ENCODE measurements at regions not wholly inside any gene's neighbourhood (a gene's known extent, or its start where the extent isn't known, plus 50 kb on each side); places are given as distances from the start of the nearest gene placed in this dataset.

- H3K36me3 ChIP-seq (ENCODE audit: control insufficient read depth in 1 of 2, insufficient read depth in 2 of 2, low read length in 1 of 2): no peaks in the 10 kb centered on the region
- ATAC-seq (ENCODE audit: low FRiP score) (no peak), DNase-seq (no peak)
- H3K27me3 ChIP-seq (ENCODE audit: control insufficient read depth in 1 of 2, insufficient read depth in 2 of 2, low read length in 1 of 2): no peaks in the 10 kb centered on the region
- H3K27ac ChIP-seq (ENCODE audit: low read depth in 1 of 2, low read length in 2 of 2): no peak overlapping the region
- intact Hi-C loops (cut with DNase I): no loop called here
- 77 to 84% methylated on average over 7 of the region's 7 CpGs for WGBS, 2 donors
- no peaks in the 10 kb centered on the region for H3K9me3 ChIP-seq (ENCODE audit: control insufficient read depth, low read length)
- H3K4me1 ChIP-seq (ENCODE audit: control insufficient read depth in 1 of 2, insufficient read depth in 2 of 2, low read length in 2 of 2): no peaks in the 10 kb centered on the region
- H3K4me3 ChIP-seq (ENCODE audit: low read length in 2 of 2): no peak overlapping the region
These were observed 138.1 kb upstream of the WWC1 start for GRCh38 chr5:168153263-168153875.

- H3K4me1 ChIP-seq (ENCODE audit: control insufficient read depth in 1 of 2, insufficient read depth in 2 of 2, low read length in 2 of 2): no peaks in the 10 kb centered on the region
- no peaks in the 10 kb centered on the region for H3K9me3 ChIP-seq (ENCODE audit: control insufficient read depth, low read length)
- intact Hi-C loops (cut with DNase I): no loop called here
- no peak overlapping the region for H3K4me3 ChIP-seq (ENCODE audit: low read length in 2 of 2)
- H3K27ac ChIP-seq (ENCODE audit: low read depth in 1 of 2, low read length in 2 of 2): no peak overlapping the region
- DNase-seq (no peak), ATAC-seq (ENCODE audit: low FRiP score) (no peak)
- no peaks in the 10 kb centered on the region for H3K27me3 ChIP-seq (ENCODE audit: control insufficient read depth in 1 of 2, insufficient read depth in 2 of 2, low read length in 1 of 2)
- H3K36me3 ChIP-seq (ENCODE audit: control insufficient read depth in 1 of 2, insufficient read depth in 2 of 2, low read length in 1 of 2): no peaks in the 10 kb centered on the region
- 59 to 70% methylated on average over 6 of the region's 6 CpGs for WGBS, 2 donors
These were observed 137.6 kb upstream of the WWC1 start for GRCh38 chr5:168153876-168154270.

DNA sequence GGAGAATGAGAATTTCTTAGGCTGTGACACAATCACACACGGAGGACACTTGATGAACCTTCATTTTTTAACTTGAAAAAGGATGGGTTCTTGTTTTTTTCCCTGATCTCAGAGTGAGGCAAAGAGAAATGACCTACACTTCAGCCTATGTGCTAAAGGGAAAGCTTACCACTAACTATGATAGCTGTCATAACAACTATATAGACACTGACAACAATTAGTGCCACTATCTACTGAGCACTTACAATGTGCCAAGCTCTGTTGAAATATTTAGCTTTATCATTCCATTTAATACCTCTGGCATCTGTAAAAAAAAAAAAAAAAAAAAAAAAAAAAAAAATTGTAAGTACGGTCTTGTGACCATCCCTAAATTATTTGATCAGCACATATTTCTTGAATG lies 135.9 kb upstream of the WWC1 start:
- H3K9me3 ChIP-seq (ENCODE audit: control insufficient read depth, low read length): no peaks in the 10 kb centered on the region
- no peaks in the 10 kb centered on the region for H3K36me3 ChIP-seq (ENCODE audit: control insufficient read depth in 1 of 2, insufficient read depth in 2 of 2, low read length in 1 of 2)
- ATAC-seq (ENCODE audit: low FRiP score) (no peak), DNase-seq (no peak)
- 82 to 86% methylated on average over 2 of the region's 2 CpGs for WGBS, 2 donors
- H3K27ac ChIP-seq (ENCODE audit: low read depth in 1 of 2, low read length in 2 of 2): no peak overlapping the region
- intact Hi-C loops (cut with DNase I): no loop called here
- no peaks in the 10 kb centered on the region for H3K27me3 ChIP-seq (ENCODE audit: control insufficient read depth in 1 of 2, insufficient read depth in 2 of 2, low read length in 1 of 2)
- no peak overlapping the region for H3K4me3 ChIP-seq (ENCODE audit: low read length in 2 of 2)
- H3K4me1 ChIP-seq (ENCODE audit: control insufficient read depth in 1 of 2, insufficient read depth in 2 of 2, low read length in 2 of 2): no peaks in the 10 kb centered on the region

DNA sequence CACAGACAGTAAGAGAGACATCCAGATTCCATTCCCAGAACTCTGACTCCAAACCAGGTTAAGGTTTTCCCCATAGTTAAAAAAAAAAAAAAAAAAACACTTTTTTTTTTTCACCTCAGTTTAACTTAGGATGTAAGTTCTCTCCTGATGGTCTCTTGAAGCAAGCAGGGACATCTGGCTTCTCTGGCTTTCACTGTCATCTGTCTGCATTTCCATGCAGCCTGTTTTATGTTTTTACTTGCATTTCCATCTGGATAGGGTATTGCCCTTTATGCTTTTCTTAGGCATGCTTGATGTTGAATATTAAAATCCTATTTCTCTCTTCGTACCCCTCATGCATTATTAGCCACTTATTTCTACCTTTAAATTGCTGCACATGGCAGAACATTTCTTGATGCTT lies 135.3 kb upstream of the WWC1 start:
- intact Hi-C loops (cut with DNase I): no loop called here
- H3K4me1 ChIP-seq (ENCODE audit: control insufficient read depth in 1 of 2, insufficient read depth in 2 of 2, low read length in 2 of 2): no peaks in the 10 kb centered on the region
- H3K27me3 ChIP-seq (ENCODE audit: control insufficient read depth in 1 of 2, insufficient read depth in 2 of 2, low read length in 1 of 2): no peaks in the 10 kb centered on the region
- H3K27ac ChIP-seq (ENCODE audit: low read depth in 1 of 2, low read length in 2 of 2): no peak overlapping the region
- no peak for DNase-seq
- no peaks in the 10 kb centered on the region for H3K9me3 ChIP-seq (ENCODE audit: control insufficient read depth, low read length)
- H3K36me3 ChIP-seq (ENCODE audit: control insufficient read depth in 1 of 2, insufficient read depth in 2 of 2, low read length in 1 of 2): no peaks in the 10 kb centered on the region
- no peak for ATAC-seq (ENCODE audit: low FRiP score)
- H3K4me3 ChIP-seq (ENCODE audit: low read length in 2 of 2): no peak overlapping the region
- 71 to 78% methylated on average over 1 of the region's 1 CpG for WGBS, 2 donors

DNA sequence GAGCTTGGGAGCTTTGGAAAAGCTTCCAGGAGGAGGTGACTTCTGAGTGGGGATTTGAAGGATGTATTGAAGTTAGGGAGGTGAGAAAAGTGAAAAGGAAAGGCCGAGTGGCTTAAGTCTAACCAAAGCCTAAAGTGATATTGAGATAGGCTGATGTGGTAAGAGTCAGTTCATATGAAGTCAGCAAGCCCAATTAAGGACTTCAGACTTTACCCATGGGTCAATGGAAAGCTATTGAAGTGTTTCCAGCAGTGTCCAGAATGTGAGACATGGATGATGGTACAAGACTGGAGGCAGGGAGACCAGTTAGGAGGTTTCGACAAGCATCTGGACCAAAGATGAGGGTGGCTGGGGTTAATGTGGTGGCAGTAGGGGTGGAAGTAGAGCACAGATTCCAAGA lies 134.3 kb upstream of the WWC1 start:
- H3K4me1 ChIP-seq (ENCODE audit: control insufficient read depth in 1 of 2, insufficient read depth in 2 of 2, low read length in 2 of 2): no peaks in the 10 kb centered on the region

GRCh38 chr5:168159425-168159824 lies 132.0 kb upstream of the WWC1 start:
- no peaks in the 10 kb centered on the region for H3K9me3 ChIP-seq (ENCODE audit: control insufficient read depth, low read length)
- H3K4me3 ChIP-seq (ENCODE audit: low read length in 2 of 2): no peak overlapping the region
- 71 to 78% methylated on average over 3 of the region's 3 CpGs for WGBS, 2 donors
- no peak overlapping the region for H3K27ac ChIP-seq (ENCODE audit: low read depth in 1 of 2, low read length in 2 of 2)
- H3K36me3 ChIP-seq (ENCODE audit: control insufficient read depth in 1 of 2, insufficient read depth in 2 of 2, low read length in 1 of 2): no peaks in the 10 kb centered on the region
- DNase-seq (peak in 1 of 2 donors; percentile 61), ATAC-seq (ENCODE audit: low FRiP score) (no peak)
- intact Hi-C loops (cut with DNase I): no loop called here
- no peaks in the 10 kb centered on the region for H3K4me1 ChIP-seq (ENCODE audit: control insufficient read depth in 1 of 2, insufficient read depth in 2 of 2, low read length in 2 of 2)
- no peaks in the 10 kb centered on the region for H3K27me3 ChIP-seq (ENCODE audit: control insufficient read depth in 1 of 2, insufficient read depth in 2 of 2, low read length in 1 of 2)

More for the DNA sequence above, 134.3 kb upstream of the WWC1 start:
- Histone ChIP-seq H3K27me3 (ENCODE audit: control insufficient read depth in 1 of 2, insufficient read depth in 2 of 2, low read length in 1 of 2) (no peaks in the 10 kb centered on the region), H3K9me3 (ENCODE audit: control insufficient read depth, low read length) (no peaks in the 10 kb centered on the region), H3K4me3 (ENCODE audit: low read length in 2 of 2) (no peak overlapping the region), H3K36me3 (ENCODE audit: control insufficient read depth in 1 of 2, insufficient read depth in 2 of 2, low read length in 1 of 2) (no peaks in the 10 kb centered on the region), H3K27ac (ENCODE audit: low read depth in 1 of 2, low read length in 2 of 2) (no peak overlapping the region)
- intact Hi-C loops (cut with DNase I): no loop called here
- DNase-seq: no peak
- no peak for ATAC-seq (ENCODE audit: low FRiP score)
- 92 to 94% methylated on average over 2 of the region's 2 CpGs for WGBS, 2 donors

- WGBS, 2 donors: 86 to 89% methylated on average over 16 of the region's 16 CpGs
- no peak for ATAC-seq (ENCODE audit: low FRiP score)
- Histone ChIP-seq H3K9me3 (ENCODE audit: control insufficient read depth, low read length) (no peaks in the 10 kb centered on the region), H3K4me1 (ENCODE audit: control insufficient read depth in 1 of 2, insufficient read depth in 2 of 2, low read length in 2 of 2) (no peaks in the 10 kb centered on the region), H3K36me3 (ENCODE audit: control insufficient read depth in 1 of 2, insufficient read depth in 2 of 2, low read length in 1 of 2) (no peaks in the 10 kb centered on the region), H3K27me3 (ENCODE audit: control insufficient read depth in 1 of 2, insufficient read depth in 2 of 2, low read length in 1 of 2) (no peaks in the 10 kb centered on the region), H3K4me3 (ENCODE audit: low read length in 2 of 2) (no peak overlapping the region), H3K27ac (ENCODE audit: low read depth in 1 of 2, low read length in 2 of 2) (no peak overlapping the region)
- no peak for DNase-seq
- intact Hi-C loops (cut with DNase I): no loop called here
These were observed 129.0 kb upstream of the WWC1 start for GRCh38 chr5:168162464-168162863.

GRCh38 chr5:168163966-168164365 lies 127.5 kb upstream of the WWC1 start:
- Histone ChIP-seq H3K4me1 (ENCODE audit: control insufficient read depth in 1 of 2, insufficient read depth in 2 of 2, low read length in 2 of 2) (no peaks in the 10 kb centered on the region), H3K27me3 (ENCODE audit: control insufficient read depth in 1 of 2, insufficient read depth in 2 of 2, low read length in 1 of 2) (no peaks in the 10 kb centered on the region), H3K9me3 (ENCODE audit: control insufficient read depth, low read length) (no peaks in the 10 kb centered on the region), H3K4me3 (ENCODE audit: low read length in 2 of 2) (no peak overlapping the region), H3K27ac (ENCODE audit: low read depth in 1 of 2, low read length in 2 of 2) (no peak overlapping the region), H3K36me3 (ENCODE audit: control insufficient read depth in 1 of 2, insufficient read depth in 2 of 2, low read length in 1 of 2) (no peaks in the 10 kb centered on the region)
- no peak for DNase-seq
- 95 to 96% methylated on average over 3 of the region's 3 CpGs for WGBS, 2 donors
- intact Hi-C loops (cut with DNase I): no loop called here
- no peak for ATAC-seq (ENCODE audit: low FRiP score)

- no peak overlapping the region for H3K27ac ChIP-seq (ENCODE audit: low read depth in 1 of 2, low read length in 2 of 2)
- 14 to 23% methylated on average over 8 to 9 of the region's 9 CpGs for WGBS, 2 donors
- H3K4me3 ChIP-seq (ENCODE audit: low read length in 2 of 2): no peak overlapping the region
- H3K4me1 ChIP-seq (ENCODE audit: control insufficient read depth in 1 of 2, insufficient read depth in 2 of 2, low read length in 2 of 2): peaks cover 0 to 2% of the 10 kb centered on the region in 2 donors
- no peak for ATAC-seq (ENCODE audit: low FRiP score)
- no peak for DNase-seq
- H3K9me3 ChIP-seq (ENCODE audit: control insufficient read depth, low read length): no peaks in the 10 kb centered on the region
- no peaks in the 10 kb centered on the region for H3K36me3 ChIP-seq (ENCODE audit: control insufficient read depth in 1 of 2, insufficient read depth in 2 of 2, low read length in 1 of 2)
- no peaks in the 10 kb centered on the region for H3K27me3 ChIP-seq (ENCODE audit: control insufficient read depth in 1 of 2, insufficient read depth in 2 of 2, low read length in 1 of 2)
- intact Hi-C loops (cut with DNase I): no loop called here
These were observed 126.1 kb upstream of the WWC1 start for GRCh38 chr5:168165221-168165914.

Data from aorta (tissue), 5 donors.